LNCaP clone FGC (cell line): ENCODE measurements at regions not wholly inside any gene's neighbourhood (a gene's known extent, or its start where the extent isn't known, plus 50 kb on each side); places are given as distances from the start of the nearest gene placed in this dataset.
"Not testable (repeated sequence)": the region's sequence is repeated elsewhere in the genome, so short reads cannot be mapped to it uniquely, and the experiment has no call there.

Experiments used
- DNase-seq: peaks from one replicate; pipeline ENCODE4 v3.0.0-alpha.2; 2011; ENCODE audit warnings: low read depth
- H3K4me3 ChIP-seq: 2 replicates; pipeline ENCODE4 v1.5.1; 2011; ENCODE audit warnings: mild to moderate bottlenecking, low read depth, low read length, control low read depth
- CTCF ChIP-seq: IDR thresholded peaks from 2 replicates; pipeline ENCODE4 v1.5.1; 2012; ENCODE audit warnings: mild to moderate bottlenecking; ENCODE audit not compliant: control insufficient read depth, insufficient read depth; ENCODE audit errors: extremely low read depth

- TF ChIP-seq CTCF: no peak
- no peak overlapping the region for H3K4me3 ChIP-seq
- no peak for DNase-seq
Observed at GRCh38 chr9:129556491-129557191, 64.3 kb downstream of the C9orf50 start.

- DNase-seq: no peak
- TF ChIP-seq CTCF: no peak
- no peak overlapping the region for H3K4me3 ChIP-seq
Observed at GRCh38 chr9:129555512-129556215, 65.2 kb downstream of the C9orf50 start.

- no peak for DNase-seq
- no peak for TF ChIP-seq CTCF
- no peak overlapping the region for H3K4me3 ChIP-seq
Observed at GRCh38 chr9:129554649-129555048, 66.3 kb downstream of the C9orf50 start.

- DNase-seq: no peak
- H3K4me3 ChIP-seq: no peak overlapping the region
- TF ChIP-seq CTCF: no peak
Observed at GRCh38 chr9:129553277-129553676, 67.6 kb downstream of the C9orf50 start.

- no peak for TF ChIP-seq CTCF
- no peak for DNase-seq
- H3K4me3 ChIP-seq: no peak overlapping the region
Observed at GRCh38 chr9:129552064-129552463, 68.8 kb downstream of the C9orf50 start.

GRCh38 chr9:129551393-129551973 is 69.4 kb downstream of the C9orf50 start:
- no peak overlapping the region for H3K4me3 ChIP-seq
- no peak for DNase-seq
- TF ChIP-seq CTCF: no peak

- DNase-seq, H3K4me3 ChIP-seq: not testable (repeated sequence)
Observed at GRCh38 chr9:129550977-129551376, 69.9 kb downstream of the C9orf50 start.
